ENCODE measurements at regions not wholly inside any gene's neighbourhood (a gene's known extent, or its start where the extent isn't known, plus 50 kb on each side); places are given as distances from the start of the nearest gene placed in this dataset.
"Not testable (repeated sequence)": the region's sequence is repeated elsewhere in the genome, so short reads cannot be mapped to it uniquely, and the experiment has no call there.

- no peak for DNase-seq (ENCODE audit: low read depth)
Observed at GRCh38 chr6:170019818-170020583, 268.6 kb downstream of the ERMARD start.

GRCh38 chr6:170018936-170019817 is 267.8 kb downstream of the ERMARD start:
- DNase-seq (ENCODE audit: low read depth): no peak

- no peak for DNase-seq (ENCODE audit: low read depth)
Observed at GRCh38 chr6:170018422-170018935, 267.1 kb downstream of the ERMARD start.

GRCh38 chr6:170017603-170018320 is 266.3 kb downstream of the ERMARD start:
- DNase-seq (ENCODE audit: low read depth): no peak

GRCh38 chr6:170013815-170014214 is 262.4 kb downstream of the ERMARD start:
- DNase-seq (ENCODE audit: low read depth): no peak

GRCh38 chr6:170012037-170012330 is 260.6 kb downstream of the ERMARD start:
- DNase-seq (ENCODE audit: low read depth): no peak

- no peak for DNase-seq (ENCODE audit: low read depth)
Observed at GRCh38 chr6:170011204-170012036, 260.0 kb downstream of the ERMARD start.

- DNase-seq (ENCODE audit: low read depth): no peak
Observed at GRCh38 chr6:170010665-170011203, 259.3 kb downstream of the ERMARD start.

- no peak for DNase-seq (ENCODE audit: low read depth)
Observed at GRCh38 chr6:170008294-170008785, 256.9 kb downstream of the ERMARD start.

- no peak for DNase-seq (ENCODE audit: low read depth)
Observed at GRCh38 chr6:170007468-170008293, 256.3 kb downstream of the ERMARD start.

GRCh38 chr6:170006900-170007467 is 255.6 kb downstream of the ERMARD start:
- DNase-seq (ENCODE audit: low read depth): no peak

GRCh38 chr6:170006071-170006899 is 254.9 kb downstream of the ERMARD start:
- DNase-seq (ENCODE audit: low read depth): no peak

GRCh38 chr6:170005665-170006064 is 254.2 kb downstream of the ERMARD start:
- no peak for DNase-seq (ENCODE audit: low read depth)

- DNase-seq (ENCODE audit: low read depth): no peak
Observed at GRCh38 chr6:170004585-170005210, 253.3 kb downstream of the ERMARD start.

- no peak for DNase-seq (ENCODE audit: low read depth)
Observed at GRCh38 chr6:170003451-170004160, 252.2 kb downstream of the ERMARD start.

GRCh38 chr6:170003027-170003426 is 251.6 kb downstream of the ERMARD start:
- no peak for DNase-seq (ENCODE audit: low read depth)

GRCh38 chr6:170001782-170002181 is 250.4 kb downstream of the ERMARD start:
- not testable (repeated sequence) for DNase-seq (ENCODE audit: low read depth)
